ENCODE measurements at regions not wholly inside any gene's neighbourhood (a gene's known extent, or its start where the extent isn't known, plus 50 kb on each side); places are given as distances from the start of the nearest gene placed in this dataset.

DNA sequence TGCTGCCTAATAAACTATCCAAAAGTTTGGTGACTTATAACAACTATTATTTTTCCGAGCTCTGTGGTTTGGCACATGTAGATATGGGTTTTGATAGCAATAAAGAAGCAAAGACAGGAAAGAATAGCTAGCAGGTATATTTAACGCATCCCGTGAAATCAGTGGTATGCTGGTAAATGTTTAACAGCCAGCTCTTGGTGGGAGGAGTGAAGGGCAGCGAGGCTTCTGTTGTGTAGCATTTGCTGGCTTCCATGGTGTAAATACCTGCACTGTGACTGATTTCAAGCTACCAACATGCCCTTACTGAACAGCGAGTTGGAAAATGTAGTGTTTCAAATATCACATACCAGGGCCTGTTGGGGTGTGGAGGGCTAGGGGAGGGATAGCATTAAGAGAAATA lies 291.0 kb downstream of the PRDM2 start:
- H3K4me3 ChIP-seq (ENCODE audit: low read depth, low read length, poor library complexity, severe bottlenecking), result no peak overlapping the region
- ChIA-PET CTCF (no interaction called here), POLR2A (ENCODE audit: low non-redundant PET) (no interaction called here)
- intact Hi-C loops (cut with micrococcal nuclease; ENCODE audit: unreplicated experiment), result no loop called here
- H3K27me3 ChIP-seq (replicated peaks; ENCODE audit: insufficient read depth, low read depth, low read length, poor library complexity), result no peaks in the 10 kb centered on the region
- no TSS peak for BruUV-seq (replicated peaks)
- DNase-seq (ENCODE audit: low spot score), result no peak
- H3K36me3 ChIP-seq (ENCODE audit: insufficient read depth, low read length, poor library complexity, severe bottlenecking), result no peaks in the 10 kb centered on the region
- TF ChIP-seq EZH2 (IDR thresholded peaks at IDR 0.05; ENCODE audit: borderline replicate concordance, low read depth, low read length, poor library complexity, severe bottlenecking) (no peak), CTCF (conservative IDR thresholded peaks at IDR 0.05; ENCODE audit: low read depth, low read length) (no peak)
- H3K27ac ChIP-seq (ENCODE audit: low read depth, low read length, poor library complexity, severe bottlenecking), result no peak overlapping the region
- no peaks in the 10 kb centered on the region for H3K4me1 ChIP-seq (ENCODE audit: insufficient read depth, low read length, poor library complexity, severe bottlenecking)
- H3K9me3 ChIP-seq (ENCODE audit: low read depth, low read length, poor library complexity, severe bottlenecking), result no peaks in the 10 kb centered on the region

GRCh38 chr1:13992489-13993285 lies 292.7 kb downstream of the PRDM2 start:
- ChIA-PET CTCF (no interaction called here), POLR2A (ENCODE audit: low non-redundant PET) (no interaction called here)
- no peak for TF ChIP-seq CTCF (conservative IDR thresholded peaks at IDR 0.05; ENCODE audit: low read depth, low read length)
- no peak for TF ChIP-seq EZH2 (IDR thresholded peaks at IDR 0.05; ENCODE audit: borderline replicate concordance, low read depth, low read length, poor library complexity, severe bottlenecking)

DNA sequence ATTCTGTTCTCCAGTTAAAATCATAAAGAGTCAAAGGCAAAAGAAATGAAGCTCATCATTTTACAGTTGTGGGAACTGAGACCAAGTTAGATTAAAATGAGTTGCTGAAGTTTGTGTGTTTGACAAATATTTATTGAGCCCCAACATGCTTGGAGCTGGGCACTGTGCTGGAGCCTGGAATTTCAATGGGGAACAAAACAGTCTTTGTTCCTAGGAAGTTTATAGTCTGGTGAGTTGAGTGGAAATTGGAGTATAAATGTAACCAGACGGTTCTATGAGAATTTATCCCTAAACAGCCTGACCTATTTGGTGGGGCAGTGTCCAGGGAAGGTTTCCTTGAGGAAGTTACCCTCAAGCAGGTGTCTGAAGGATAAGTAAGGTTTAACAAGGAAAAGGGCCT lies 294.4 kb downstream of the PRDM2 start:
- Histone ChIP-seq H3K36me3 (ENCODE audit: insufficient read depth, low read length, poor library complexity, severe bottlenecking) (no peaks in the 10 kb centered on the region), H3K9me3 (ENCODE audit: low read depth, low read length, poor library complexity, severe bottlenecking) (peaks cover 7% of the 10 kb centered on the region), H3K27me3 (replicated peaks; ENCODE audit: insufficient read depth, low read depth, low read length, poor library complexity) (no peaks in the 10 kb centered on the region), H3K4me1 (ENCODE audit: insufficient read depth, low read length, poor library complexity, severe bottlenecking) (no peaks in the 10 kb centered on the region), H3K27ac (ENCODE audit: low read depth, low read length, poor library complexity, severe bottlenecking) (no peak overlapping the region), H3K4me3 (ENCODE audit: low read depth, low read length, poor library complexity, severe bottlenecking) (no peak overlapping the region)
- ChIA-PET CTCF (no interaction called here), POLR2A (ENCODE audit: low non-redundant PET) (no interaction called here)
- no TSS peak for BruUV-seq (replicated peaks)
- no peak for TF ChIP-seq EZH2 (IDR thresholded peaks at IDR 0.05; ENCODE audit: borderline replicate concordance, low read depth, low read length, poor library complexity, severe bottlenecking)
- TF ChIP-seq CTCF (conservative IDR thresholded peaks at IDR 0.05; ENCODE audit: low read depth, low read length), result no peak
- DNase-seq (ENCODE audit: low spot score), result no peak
- intact Hi-C loops (cut with micrococcal nuclease; ENCODE audit: unreplicated experiment), result no loop called here

More at GRCh38 chr1:13992489-13993285, 292.7 kb downstream of the PRDM2 start:
- intact Hi-C loops (cut with micrococcal nuclease; ENCODE audit: unreplicated experiment), result no loop called here
- Histone ChIP-seq H3K27ac (ENCODE audit: low read depth, low read length, poor library complexity, severe bottlenecking) (no peak overlapping the region), H3K4me3 (ENCODE audit: low read depth, low read length, poor library complexity, severe bottlenecking) (no peak overlapping the region), H3K9me3 (ENCODE audit: low read depth, low read length, poor library complexity, severe bottlenecking) (no peaks in the 10 kb centered on the region), H3K27me3 (replicated peaks; ENCODE audit: insufficient read depth, low read depth, low read length, poor library complexity) (no peaks in the 10 kb centered on the region), H3K36me3 (ENCODE audit: insufficient read depth, low read length, poor library complexity, severe bottlenecking) (no peaks in the 10 kb centered on the region), H3K4me1 (ENCODE audit: insufficient read depth, low read length, poor library complexity, severe bottlenecking) (no peaks in the 10 kb centered on the region)
- no TSS peak for BruUV-seq (replicated peaks)
- no peak for DNase-seq (ENCODE audit: low spot score)

Data from A673 (cell line).